ENCODE measurements at regions not wholly inside any gene's neighbourhood (a gene's known extent, or its start where the extent isn't known, plus 50 kb on each side); places are given as distances from the start of the nearest gene placed in this dataset.

DNA sequence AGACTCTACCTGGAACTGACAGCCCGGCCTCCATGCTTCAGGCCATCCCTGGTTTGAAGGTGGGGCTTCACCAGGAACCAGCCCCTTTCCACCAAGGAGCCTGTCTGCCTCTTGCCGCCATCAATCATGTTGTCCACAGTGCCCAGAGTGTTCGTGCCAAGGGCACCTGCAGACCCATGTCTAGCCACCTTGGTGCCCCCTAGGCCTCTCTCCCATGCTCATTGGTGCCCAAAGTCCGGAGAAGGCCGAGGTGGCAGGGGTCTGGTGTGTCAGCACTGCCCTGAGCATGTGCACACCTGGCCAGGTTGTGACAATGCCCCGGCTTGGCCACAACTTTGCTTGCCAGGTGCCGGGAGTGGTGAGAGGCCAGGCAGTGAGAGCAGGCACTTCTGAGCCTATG lies 114.8 kb downstream of the COPS8 start:
- Histone ChIP-seq H3K4me1 (no peaks in the 10 kb centered on the region), H3K9me3 (ENCODE audit: control insufficient read depth, low read length) (no peaks in the 10 kb centered on the region), H3K27me3 (ENCODE audit: control insufficient read depth, insufficient read depth, low read length) (no peaks in the 10 kb centered on the region), H3K4me3 (ENCODE audit: low read depth, low read length) (no peak overlapping the region), H2AFZ (no peak overlapping the region), H3K4me2 (ENCODE audit: low read length) (no peak overlapping the region), H3K9ac (no peak overlapping the region), H3K27ac (no peak overlapping the region), H3K79me2 (no peaks in the 10 kb centered on the region), H3K36me3 (ENCODE audit: control insufficient read depth, insufficient read depth, low read length) (no peaks in the 10 kb centered on the region)
- TF ChIP-seq, protein P1, sequence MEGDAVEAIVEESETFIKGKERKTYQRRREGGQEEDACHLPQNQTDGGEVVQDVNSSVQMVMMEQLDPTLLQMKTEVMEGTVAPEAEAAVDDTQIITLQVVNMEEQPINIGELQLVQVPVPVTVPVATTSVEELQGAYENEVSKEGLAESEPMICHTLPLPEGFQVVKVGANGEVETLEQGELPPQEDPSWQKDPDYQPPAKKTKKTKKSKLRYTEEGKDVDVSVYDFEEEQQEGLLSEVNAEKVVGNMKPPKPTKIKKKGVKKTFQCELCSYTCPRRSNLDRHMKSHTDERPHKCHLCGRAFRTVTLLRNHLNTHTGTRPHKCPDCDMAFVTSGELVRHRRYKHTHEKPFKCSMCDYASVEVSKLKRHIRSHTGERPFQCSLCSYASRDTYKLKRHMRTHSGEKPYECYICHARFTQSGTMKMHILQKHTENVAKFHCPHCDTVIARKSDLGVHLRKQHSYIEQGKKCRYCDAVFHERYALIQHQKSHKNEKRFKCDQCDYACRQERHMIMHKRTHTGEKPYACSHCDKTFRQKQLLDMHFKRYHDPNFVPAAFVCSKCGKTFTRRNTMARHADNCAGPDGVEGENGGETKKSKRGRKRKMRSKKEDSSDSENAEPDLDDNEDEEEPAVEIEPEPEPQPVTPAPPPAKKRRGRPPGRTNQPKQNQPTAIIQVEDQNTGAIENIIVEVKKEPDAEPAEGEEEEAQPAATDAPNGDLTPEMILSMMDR (IDR thresholded peaks at IDR 0.05) = no peak

DNA sequence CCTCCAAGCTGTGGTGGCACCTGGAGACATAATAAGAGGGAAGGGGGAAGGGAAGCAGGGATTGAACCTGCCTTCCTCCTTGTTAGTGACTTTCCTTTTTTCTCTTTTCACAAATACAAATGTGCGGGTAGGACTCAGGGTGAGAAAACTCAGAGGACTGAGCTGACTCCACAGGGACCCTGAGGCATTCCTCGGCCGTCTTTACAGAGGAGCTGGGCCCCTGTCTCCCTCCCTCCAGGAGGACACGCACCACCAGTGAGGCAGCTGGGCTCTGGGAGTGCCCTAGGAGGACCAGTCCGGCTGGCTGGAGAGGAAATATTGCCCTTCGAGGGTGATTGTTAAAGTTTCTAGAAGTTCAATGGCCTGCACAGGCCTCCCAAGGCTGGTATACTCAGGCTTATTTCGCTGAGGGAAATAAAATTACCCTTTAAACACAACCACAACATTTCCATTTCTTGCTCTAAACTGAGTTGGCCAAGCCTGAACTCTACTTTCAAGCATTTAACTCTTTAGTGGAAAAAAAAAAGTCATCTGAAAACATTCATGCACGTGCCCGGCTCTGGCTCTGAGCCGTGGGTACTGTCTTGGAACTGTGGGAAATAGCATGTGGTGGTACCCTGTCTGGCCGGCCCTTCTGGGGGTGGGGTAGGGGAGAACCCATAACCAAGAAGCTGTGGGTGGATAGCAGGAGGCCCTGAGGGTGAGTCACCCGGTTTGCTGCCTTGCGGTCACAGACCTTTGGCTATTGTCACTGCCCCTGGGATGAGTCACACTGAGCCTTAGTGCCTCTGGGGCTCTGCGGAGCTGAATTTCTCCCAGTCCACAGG lies 116.0 kb downstream of the COPS8 start:
- no peak overlapping the region for H3K9ac ChIP-seq
- no peaks in the 10 kb centered on the region for H3K9me3 ChIP-seq (ENCODE audit: control insufficient read depth, low read length)
- no peaks in the 10 kb centered on the region for H3K36me3 ChIP-seq (ENCODE audit: control insufficient read depth, insufficient read depth, low read length)
- no peaks in the 10 kb centered on the region for H3K4me1 ChIP-seq
- no peaks in the 10 kb centered on the region for H3K79me2 ChIP-seq
- H3K4me2 ChIP-seq (ENCODE audit: low read length) = no peak overlapping the region
- no peak overlapping the region for H3K4me3 ChIP-seq (ENCODE audit: low read depth, low read length)
- H3K27ac ChIP-seq = no peak overlapping the region
- H3K27me3 ChIP-seq (ENCODE audit: control insufficient read depth, insufficient read depth, low read length) = no peaks in the 10 kb centered on the region
- H2AFZ ChIP-seq = no peak overlapping the region
- TF ChIP-seq, protein P1 (IDR thresholded peaks at IDR 0.05) = no peak

DNA sequence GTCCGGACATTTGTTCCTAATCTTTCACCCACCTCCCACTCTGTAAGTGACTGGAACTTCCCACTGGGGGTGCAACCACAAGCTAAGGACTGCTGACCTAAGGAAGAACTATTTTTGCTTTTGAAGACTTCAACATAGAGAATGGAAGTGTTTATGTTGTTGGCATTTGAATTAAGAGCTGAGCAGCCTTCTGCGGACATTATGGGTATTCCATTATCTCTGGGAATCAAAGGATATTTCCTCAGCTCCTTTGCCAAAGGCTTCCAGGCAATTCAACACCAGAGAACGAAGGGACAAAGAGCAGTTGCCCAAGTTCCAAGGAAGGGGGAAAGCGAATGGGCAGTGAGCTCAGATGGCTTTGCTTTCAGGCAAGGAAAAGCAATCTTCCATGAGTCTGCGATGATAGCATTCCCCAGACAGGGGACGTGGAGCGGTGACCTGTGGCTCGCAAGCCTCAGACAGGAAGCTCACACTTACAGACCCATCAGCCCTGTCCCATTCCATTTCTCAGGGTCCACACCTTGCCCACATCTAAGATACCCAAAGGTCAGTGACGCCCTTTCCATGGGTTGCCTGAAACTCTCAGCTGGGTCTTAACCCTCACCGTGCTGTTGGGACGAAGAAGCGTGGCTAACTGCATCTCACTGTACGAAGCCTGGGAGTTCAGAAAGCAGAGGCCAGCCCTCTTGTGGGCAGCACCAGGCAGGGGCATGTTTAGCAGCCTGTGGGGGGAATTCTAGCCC lies 116.8 kb downstream of the COPS8 start:
- Histone ChIP-seq H3K4me1 (no peaks in the 10 kb centered on the region), H3K9ac (no peak overlapping the region), H3K4me2 (ENCODE audit: low read length) (no peak overlapping the region), H3K36me3 (ENCODE audit: control insufficient read depth, insufficient read depth, low read length) (no peaks in the 10 kb centered on the region), H3K79me2 (no peaks in the 10 kb centered on the region), H3K27ac (no peak overlapping the region), H3K9me3 (ENCODE audit: control insufficient read depth, low read length) (no peaks in the 10 kb centered on the region), H3K27me3 (ENCODE audit: control insufficient read depth, insufficient read depth, low read length) (no peaks in the 10 kb centered on the region), H3K4me3 (ENCODE audit: low read depth, low read length) (no peak overlapping the region), H2AFZ (no peak overlapping the region)
- TF ChIP-seq, protein P1 (IDR thresholded peaks at IDR 0.05) = no peak

DNA sequence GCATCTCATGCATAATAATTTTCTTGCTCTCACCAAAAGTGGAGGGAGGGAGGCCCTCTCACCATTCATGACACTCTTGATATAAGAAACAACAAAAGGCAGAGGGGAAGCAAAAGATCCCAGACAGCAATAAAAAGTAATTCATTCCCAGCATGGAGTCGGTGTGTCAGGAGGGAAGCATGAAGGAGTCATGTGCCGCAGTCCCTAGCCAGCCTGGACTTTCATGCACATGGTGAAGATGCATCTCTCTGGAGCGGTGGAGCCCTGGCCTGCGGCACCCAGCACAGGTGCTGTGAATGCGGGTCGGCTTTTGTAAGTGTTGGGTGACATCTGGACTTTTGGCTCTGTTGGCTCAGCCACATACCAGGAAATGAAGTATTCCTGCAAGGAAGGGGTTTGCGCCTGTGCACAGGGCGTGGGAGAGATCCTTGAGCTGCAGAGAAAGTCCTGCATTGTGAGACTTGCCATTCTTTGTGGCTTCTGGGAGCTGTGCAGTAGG lies 119.4 kb downstream of the COPS8 start:
- no peaks in the 10 kb centered on the region for H3K79me2 ChIP-seq
- H3K27ac ChIP-seq = no peak overlapping the region
- peaks cover 4% of the 10 kb centered on the region for H3K4me1 ChIP-seq
- H3K27me3 ChIP-seq (ENCODE audit: control insufficient read depth, insufficient read depth, low read length) = no peaks in the 10 kb centered on the region
- no peaks in the 10 kb centered on the region for H3K36me3 ChIP-seq (ENCODE audit: control insufficient read depth, insufficient read depth, low read length)
- no peak overlapping the region for H3K4me3 ChIP-seq (ENCODE audit: low read depth, low read length)
- no peak overlapping the region for H3K9ac ChIP-seq
- no peak overlapping the region for H3K4me2 ChIP-seq (ENCODE audit: low read length)
- TF ChIP-seq, protein P1 (IDR thresholded peaks at IDR 0.05) = no peak
- H3K9me3 ChIP-seq (ENCODE audit: control insufficient read depth, low read length) = no peaks in the 10 kb centered on the region
- no peak overlapping the region for H2AFZ ChIP-seq
